Glutamatergic neuron (in vitro differentiated cells): ENCODE measurements at regions not wholly inside any gene's neighbourhood (a gene's known extent, or its start where the extent isn't known, plus 50 kb on each side); places are given as distances from the start of the nearest gene placed in this dataset.

ENCODE experiments used
- DNase-seq: peaks from one replicate; pipeline ENCODE4 v3.0.0; 2022
- H3K27ac Mint-ChIP-seq: one replicate; pipeline ENCODE4 v1.8.0; 2020; ENCODE audit warnings: mild to moderate bottlenecking, mixed read lengths, inconsistent platforms; ENCODE audit not compliant: unreplicated experiment
- H3K27me3 Mint-ChIP-seq: one replicate; pipeline ENCODE4 v1.8.0; 2020; ENCODE audit warnings: mild to moderate bottlenecking, moderate library complexity, mixed read lengths, inconsistent platforms; ENCODE audit not compliant: unreplicated experiment
- H3K36me3 Mint-ChIP-seq: one replicate; pipeline ENCODE4 v1.8.0; 2020; ENCODE audit warnings: mild to moderate bottlenecking, mixed read lengths, inconsistent platforms; ENCODE audit not compliant: unreplicated experiment
- H3K4me1 Mint-ChIP-seq: one replicate; pipeline ENCODE4 v1.8.0; 2020; ENCODE audit warnings: mild to moderate bottlenecking, low read depth, mixed read lengths, inconsistent platforms; ENCODE audit not compliant: unreplicated experiment
- H3K4me3 Mint-ChIP-seq: one replicate; pipeline ENCODE4 v1.8.0; 2020; ENCODE audit warnings: mild to moderate bottlenecking, mixed read lengths, inconsistent platforms; ENCODE audit not compliant: unreplicated experiment
- H3K9me3 Mint-ChIP-seq: one replicate; pipeline ENCODE4 v1.8.0; 2020; ENCODE audit warnings: mild to moderate bottlenecking, moderate library complexity, mixed read lengths, inconsistent platforms; ENCODE audit not compliant: unreplicated experiment
- CTCF ChIP-seq: fragments of 200-600 bp; sonication (generic); IDR thresholded peaks from one replicate; pipeline ENCODE4 v1.5.0; 2021; ENCODE audit not compliant: partially characterized antibody, unreplicated experiment

- H3K27ac Mint-ChIP-seq: peak overlapping the region; percentile 100
- peaks cover 4% of the 10 kb centered on the region for H3K9me3 Mint-ChIP-seq
- no peak for DNase-seq
- peaks cover 37% of the 10 kb centered on the region for H3K4me1 Mint-ChIP-seq
- peak overlapping the region; percentile 77 for H3K4me3 Mint-ChIP-seq
- H3K27me3 Mint-ChIP-seq: no peaks in the 10 kb centered on the region
- H3K36me3 Mint-ChIP-seq: no peaks in the 10 kb centered on the region
- TF ChIP-seq CTCF: no peak
Observed at GRCh38 chr6:54719131-54719530, 127.4 kb upstream of the FAM83B start.

- no peaks in the 10 kb centered on the region for H3K27me3 Mint-ChIP-seq
Observed at GRCh38 chr6:54719633-54720032, 126.9 kb upstream of the FAM83B start.

GRCh38 chr6:54722328-54722727, 124.2 kb upstream of the FAM83B start:
- H3K4me3 Mint-ChIP-seq: no peak overlapping the region
- H3K4me1 Mint-ChIP-seq: peaks cover 37% of the 10 kb centered on the region
- no peak for TF ChIP-seq CTCF
- DNase-seq: no peak
- H3K9me3 Mint-ChIP-seq: peaks cover 4% of the 10 kb centered on the region
- no peaks in the 10 kb centered on the region for H3K36me3 Mint-ChIP-seq
- H3K27me3 Mint-ChIP-seq: no peaks in the 10 kb centered on the region
- H3K27ac Mint-ChIP-seq: no peak overlapping the region

More at GRCh38 chr6:54719633-54720032, 126.9 kb upstream of the FAM83B start:
- Mint-ChIP-seq H3K27ac (peak overlapping the region; percentile 100), H3K9me3 (peaks cover 4% of the 10 kb centered on the region), H3K4me1 (peaks cover 37% of the 10 kb centered on the region), H3K36me3 (no peaks in the 10 kb centered on the region), H3K4me3 (peak overlapping the region; percentile 77)
- no peak for DNase-seq
- no peak for TF ChIP-seq CTCF

GRCh38 chr6:54729716-54730115, 116.9 kb upstream of the FAM83B start:
- Mint-ChIP-seq H3K4me1 (no peaks in the 10 kb centered on the region), H3K9me3 (no peaks in the 10 kb centered on the region), H3K4me3 (no peak overlapping the region), H3K27me3 (no peaks in the 10 kb centered on the region), H3K27ac (no peak overlapping the region), H3K36me3 (no peaks in the 10 kb centered on the region)
- TF ChIP-seq CTCF: no peak
- DNase-seq: no peak

- H3K9me3 Mint-ChIP-seq: no peaks in the 10 kb centered on the region
- H3K36me3 Mint-ChIP-seq: no peaks in the 10 kb centered on the region
- H3K27ac Mint-ChIP-seq: no peak overlapping the region
- no peak for DNase-seq
- TF ChIP-seq CTCF: no peak
- no peaks in the 10 kb centered on the region for H3K27me3 Mint-ChIP-seq
- no peaks in the 10 kb centered on the region for H3K4me1 Mint-ChIP-seq
- no peak overlapping the region for H3K4me3 Mint-ChIP-seq
Observed at GRCh38 chr6:54730767-54731630, 115.6 kb upstream of the FAM83B start.
